Osteocyte (in vitro differentiated cells): ENCODE measurements at regions not wholly inside any gene's neighbourhood (a gene's known extent, or its start where the extent isn't known, plus 50 kb on each side); places are given as distances from the start of the nearest gene placed in this dataset.

Experiments used
- DNase-seq: peaks from one replicate; pipeline ENCODE4 v3.0.0; 2021; ENCODE audit warnings: mixed read lengths; ENCODE audit not compliant: unreplicated experiment; ENCODE audit errors: extremely low spot score
- H3K27ac Mint-ChIP-seq: one replicate; pipeline ENCODE4 v1.8.0; 2021; ENCODE audit warnings: mild to moderate bottlenecking, mixed read lengths; ENCODE audit not compliant: unreplicated experiment
- H3K27me3 Mint-ChIP-seq: one replicate; pipeline ENCODE4 v1.8.0; 2021; ENCODE audit warnings: mixed read lengths; ENCODE audit not compliant: unreplicated experiment
- H3K36me3 Mint-ChIP-seq: one replicate; pipeline ENCODE4 v1.8.0; 2021; ENCODE audit warnings: mixed read lengths; ENCODE audit not compliant: unreplicated experiment
- H3K4me1 Mint-ChIP-seq: one replicate; pipeline ENCODE4 v1.8.0; 2021; ENCODE audit warnings: mixed read lengths; ENCODE audit not compliant: unreplicated experiment
- H3K4me3 Mint-ChIP-seq: one replicate; pipeline ENCODE4 v1.8.0; 2021; ENCODE audit warnings: mild to moderate bottlenecking, moderate library complexity, mixed read lengths; ENCODE audit not compliant: unreplicated experiment
- H3K9me3 Mint-ChIP-seq: one replicate; pipeline ENCODE4 v1.8.0; 2021; ENCODE audit warnings: mixed read lengths; ENCODE audit not compliant: unreplicated experiment
- TF ChIP-seq, protein P1 (sequence below): fragments of 200-600 bp; sonication (generic); IDR thresholded peaks from 2 replicates; pipeline ENCODE4 v1.5.0; 2021; ENCODE audit warnings: antibody characterized with exemption, mild to moderate bottlenecking, moderate library complexity

DNA sequence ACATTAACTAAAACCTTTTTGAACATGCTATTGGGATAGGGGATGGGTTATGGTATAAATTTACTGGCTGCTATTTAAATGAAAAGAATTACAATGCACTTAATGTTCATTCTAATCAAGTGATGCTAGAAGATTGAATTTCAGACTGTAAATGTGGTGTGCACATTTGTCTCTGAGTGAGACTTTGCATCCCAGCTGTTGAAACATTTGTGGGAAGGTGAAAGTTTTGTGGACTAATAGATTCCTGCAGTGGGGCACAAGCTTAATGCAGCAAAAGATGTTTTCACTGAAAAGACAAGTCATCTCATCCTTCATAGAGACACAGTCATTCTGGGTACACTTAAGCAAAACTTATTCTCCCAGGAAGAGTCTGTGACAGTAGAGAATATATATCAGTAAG lies 323.6 kb downstream of the NFIB start:
- no peak overlapping the region for H3K4me3 Mint-ChIP-seq
- H3K27me3 Mint-ChIP-seq: peaks cover 24% of the 10 kb centered on the region
- no peaks in the 10 kb centered on the region for H3K36me3 Mint-ChIP-seq
- TF ChIP-seq, protein P1, sequence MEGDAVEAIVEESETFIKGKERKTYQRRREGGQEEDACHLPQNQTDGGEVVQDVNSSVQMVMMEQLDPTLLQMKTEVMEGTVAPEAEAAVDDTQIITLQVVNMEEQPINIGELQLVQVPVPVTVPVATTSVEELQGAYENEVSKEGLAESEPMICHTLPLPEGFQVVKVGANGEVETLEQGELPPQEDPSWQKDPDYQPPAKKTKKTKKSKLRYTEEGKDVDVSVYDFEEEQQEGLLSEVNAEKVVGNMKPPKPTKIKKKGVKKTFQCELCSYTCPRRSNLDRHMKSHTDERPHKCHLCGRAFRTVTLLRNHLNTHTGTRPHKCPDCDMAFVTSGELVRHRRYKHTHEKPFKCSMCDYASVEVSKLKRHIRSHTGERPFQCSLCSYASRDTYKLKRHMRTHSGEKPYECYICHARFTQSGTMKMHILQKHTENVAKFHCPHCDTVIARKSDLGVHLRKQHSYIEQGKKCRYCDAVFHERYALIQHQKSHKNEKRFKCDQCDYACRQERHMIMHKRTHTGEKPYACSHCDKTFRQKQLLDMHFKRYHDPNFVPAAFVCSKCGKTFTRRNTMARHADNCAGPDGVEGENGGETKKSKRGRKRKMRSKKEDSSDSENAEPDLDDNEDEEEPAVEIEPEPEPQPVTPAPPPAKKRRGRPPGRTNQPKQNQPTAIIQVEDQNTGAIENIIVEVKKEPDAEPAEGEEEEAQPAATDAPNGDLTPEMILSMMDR: no peak
- DNase-seq: no peak
- no peaks in the 10 kb centered on the region for H3K4me1 Mint-ChIP-seq
- H3K9me3 Mint-ChIP-seq: no peaks in the 10 kb centered on the region
- no peak overlapping the region for H3K27ac Mint-ChIP-seq

DNA sequence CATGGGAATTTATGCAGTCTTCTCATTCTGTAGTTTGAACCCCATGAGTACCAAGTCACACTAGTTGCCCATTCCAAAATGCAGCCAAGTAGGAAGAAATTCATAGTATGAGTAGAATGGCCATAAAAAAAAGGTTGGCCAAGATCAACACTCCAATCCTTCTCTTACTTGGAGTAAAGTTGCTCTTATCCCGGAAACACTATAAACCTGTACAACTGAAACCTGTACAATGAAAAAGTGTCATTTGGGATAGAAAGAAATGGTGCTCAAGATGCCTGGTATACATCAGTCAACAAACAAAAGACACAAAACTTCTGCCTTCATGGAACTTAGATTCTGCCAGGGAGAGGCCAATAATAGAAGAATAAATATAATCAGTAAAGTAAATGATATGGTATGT lies 325.0 kb downstream of the NFIB start:
- no peaks in the 10 kb centered on the region for H3K4me1 Mint-ChIP-seq
- H3K36me3 Mint-ChIP-seq: no peaks in the 10 kb centered on the region
- no peaks in the 10 kb centered on the region for H3K9me3 Mint-ChIP-seq
- TF ChIP-seq, protein P1: no peak
- DNase-seq: no peak
- no peak overlapping the region for H3K27ac Mint-ChIP-seq
- no peak overlapping the region for H3K4me3 Mint-ChIP-seq
- peaks cover 21% of the 10 kb centered on the region for H3K27me3 Mint-ChIP-seq

DNA sequence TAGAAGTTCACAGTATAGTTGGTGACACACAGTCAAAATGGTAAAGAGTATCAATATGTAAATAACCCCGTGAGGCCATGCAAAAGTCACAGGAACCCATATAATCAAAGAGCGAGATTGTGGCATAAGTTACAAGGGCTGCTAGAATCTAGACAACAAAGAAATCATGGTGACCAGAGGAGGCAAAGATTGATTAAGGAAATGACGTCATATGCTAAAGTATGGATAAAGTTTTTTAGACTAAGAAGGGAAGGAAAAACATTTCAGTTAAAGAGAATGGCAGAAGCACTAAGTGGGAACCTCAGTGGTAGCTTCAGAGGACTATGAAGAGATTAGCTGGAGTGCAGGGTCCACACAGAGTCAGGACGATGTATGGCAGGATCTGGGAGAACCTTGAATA lies 330.3 kb downstream of the NFIB start:
- TF ChIP-seq, protein P1: no peak
- Mint-ChIP-seq H3K4me1 (peaks cover 5% of the 10 kb centered on the region), H3K27me3 (peaks cover 23% of the 10 kb centered on the region), H3K27ac (no peak overlapping the region), H3K36me3 (peaks cover 2% of the 10 kb centered on the region), H3K9me3 (no peaks in the 10 kb centered on the region), H3K4me3 (no peak overlapping the region)
- no peak for DNase-seq

DNA sequence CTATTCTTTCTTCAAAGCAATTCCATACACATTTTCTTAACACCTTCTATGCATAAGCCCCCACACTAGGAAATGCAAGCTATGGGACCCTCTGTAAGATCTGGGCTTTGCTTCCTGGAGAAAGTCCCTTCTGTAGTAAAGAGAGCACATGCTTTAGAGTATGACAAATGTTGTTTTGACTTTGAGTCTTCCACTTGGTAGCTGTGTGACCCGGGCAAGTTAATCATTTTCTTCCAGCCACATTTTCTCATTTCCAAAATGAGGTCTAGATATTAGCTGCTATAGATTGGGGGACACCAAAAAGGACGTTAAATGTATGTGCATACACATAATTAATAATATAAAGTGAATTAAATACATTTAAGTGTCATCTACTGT lies 334.0 kb downstream of the NFIB start:
- Mint-ChIP-seq H3K27me3 (peaks cover 13% of the 10 kb centered on the region), H3K4me1 (peaks cover 35% of the 10 kb centered on the region), H3K36me3 (peaks cover 2% of the 10 kb centered on the region), H3K9me3 (no peaks in the 10 kb centered on the region), H3K4me3 (no peak overlapping the region), H3K27ac (no peak overlapping the region)
- no peak for DNase-seq
- TF ChIP-seq, protein P1: no peak

DNA sequence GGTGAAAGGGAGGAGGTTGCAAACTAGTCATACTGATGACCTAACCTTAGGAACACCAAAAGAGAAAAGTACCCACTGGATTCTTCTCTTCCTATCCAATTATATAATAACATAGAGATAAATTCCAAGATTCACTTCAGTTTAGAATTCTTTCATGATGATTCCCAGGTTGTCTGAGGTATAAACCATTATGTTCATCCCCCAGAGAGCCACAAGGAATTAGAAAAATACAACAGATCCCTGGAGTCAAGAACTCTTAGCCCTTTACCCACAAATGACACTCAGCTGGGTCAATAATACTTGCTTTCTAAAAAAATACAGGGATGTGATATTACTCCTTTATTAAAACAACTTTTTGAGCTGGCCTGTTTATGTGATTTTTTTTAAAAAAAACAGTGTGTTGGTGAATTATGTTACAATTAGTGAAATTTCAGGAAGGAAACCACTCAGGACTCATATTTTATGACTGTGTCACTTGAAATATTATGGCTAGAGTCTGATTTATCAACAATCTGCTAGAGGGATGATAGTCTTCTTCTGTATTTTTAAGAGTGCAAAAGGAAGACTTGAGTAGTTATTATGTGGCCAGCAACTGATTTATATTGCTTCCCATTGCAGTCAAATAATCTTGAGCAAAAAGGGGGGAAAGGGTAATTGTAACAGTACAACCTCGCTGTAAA lies 338.2 kb downstream of the NFIB start:
- no peak overlapping the region for H3K4me3 Mint-ChIP-seq
- peak overlapping the region; percentile 32 for H3K27ac Mint-ChIP-seq
- no peak for DNase-seq
- TF ChIP-seq, protein P1: no peak
- H3K9me3 Mint-ChIP-seq: no peaks in the 10 kb centered on the region
- peaks cover 44% of the 10 kb centered on the region for H3K4me1 Mint-ChIP-seq
- peaks cover 23% of the 10 kb centered on the region for H3K27me3 Mint-ChIP-seq
- peaks cover 2% of the 10 kb centered on the region for H3K36me3 Mint-ChIP-seq
